ENCODE measurements at regions not wholly inside any gene's neighbourhood (a gene's known extent, or its start where the extent isn't known, plus 50 kb on each side); places are given as distances from the start of the nearest gene placed in this dataset.

DNA sequence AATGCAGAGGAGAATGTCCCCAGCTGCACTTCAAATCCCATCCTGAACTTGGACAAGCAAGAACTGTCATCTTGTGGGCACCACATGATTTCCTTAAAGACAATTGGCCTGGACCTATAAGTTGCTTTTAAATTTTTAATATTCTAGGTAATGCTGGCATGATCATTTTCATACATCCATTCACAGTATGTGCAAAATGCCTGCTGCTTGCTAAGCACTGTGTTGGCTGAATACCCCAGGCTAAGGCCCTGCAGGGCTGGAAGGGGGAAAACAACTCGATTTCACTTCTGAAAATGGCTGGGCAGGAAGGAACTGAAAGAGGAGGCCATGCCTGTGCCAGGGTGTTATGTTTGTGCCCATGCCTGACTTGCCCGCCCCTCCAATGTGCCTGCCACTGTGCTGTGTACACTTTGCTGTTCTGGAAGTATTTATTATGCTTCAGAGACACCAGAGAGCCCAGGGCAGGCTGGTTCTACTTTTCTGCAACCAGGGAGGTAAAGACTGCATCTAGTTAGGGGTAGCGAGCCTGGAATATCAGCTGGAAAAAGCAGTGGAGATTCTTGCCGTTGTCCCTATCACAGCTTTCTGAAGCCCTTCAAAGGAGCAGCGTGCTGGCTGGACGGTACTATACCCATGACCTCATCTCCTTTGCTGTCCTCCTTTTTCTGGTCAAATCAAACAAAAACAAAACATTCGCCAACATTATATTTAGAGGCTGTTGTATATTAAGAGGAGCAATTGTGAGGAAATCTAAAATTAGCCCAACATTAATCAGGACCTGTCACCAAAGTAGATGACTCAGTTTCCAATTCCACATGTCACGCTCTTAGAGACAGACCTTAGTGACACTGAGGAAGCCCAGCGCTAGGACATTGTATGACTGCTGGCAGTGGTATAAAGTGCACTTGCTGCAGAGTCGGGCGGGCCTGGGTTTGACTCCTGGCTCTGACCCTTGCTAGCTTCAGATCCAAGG lies 158.1 kb downstream of the DDX1 start:
- ATAC-seq (no peak), DNase-seq (no peak)
- no peaks in the 10 kb centered on the region for H3K9me3 Mint-ChIP-seq
- H3K27me3 Mint-ChIP-seq = peaks cover 26% of the 10 kb centered on the region
- no peaks in the 10 kb centered on the region for H3K4me1 Mint-ChIP-seq
- no peak overlapping the region for H3K4me3 Mint-ChIP-seq
- no peak overlapping the region for H3K27ac Mint-ChIP-seq

GRCh38 chr2:15750433-15750814 lies 158.8 kb downstream of the DDX1 start:
- Mint-ChIP-seq H3K27ac (peak overlapping the region in 1 of 2 donors; percentile 23), H3K4me3 (no peak overlapping the region), H3K27me3 (peaks cover 19% of the 10 kb centered on the region), H3K9me3 (no peaks in the 10 kb centered on the region), H3K4me1 (no peaks in the 10 kb centered on the region)
- ATAC-seq = no peak
- no peak for DNase-seq

DNA sequence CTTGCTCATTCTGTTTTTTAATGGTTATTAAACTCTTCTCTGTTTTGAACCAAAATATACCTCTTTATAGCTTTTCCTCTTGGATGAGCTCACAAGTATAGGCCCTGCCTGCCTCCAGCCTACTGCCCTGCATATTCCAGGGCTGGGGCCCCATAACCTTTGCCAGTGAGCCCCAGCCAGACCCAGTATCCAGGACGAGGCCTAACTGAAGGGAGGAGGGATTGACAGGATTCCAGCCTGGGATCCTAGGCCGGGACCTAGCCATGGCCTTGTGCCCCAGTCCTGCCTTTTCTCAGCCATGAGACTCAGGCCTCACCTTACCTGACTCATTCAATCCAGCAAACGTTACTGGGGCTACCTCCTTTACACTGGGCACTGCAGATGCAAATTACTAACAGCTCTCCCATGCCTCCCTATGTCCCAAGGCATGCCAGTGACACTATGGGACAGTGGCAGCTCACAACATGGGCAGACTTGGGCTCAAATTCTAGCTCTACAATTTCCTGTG lies 159.2 kb downstream of the DDX1 start:
- H3K4me3 Mint-ChIP-seq = no peak overlapping the region
- DNase-seq (no peak), ATAC-seq (no peak)
- no peaks in the 10 kb centered on the region for H3K4me1 Mint-ChIP-seq
- peaks cover 15% of the 10 kb centered on the region for H3K27me3 Mint-ChIP-seq
- no peaks in the 10 kb centered on the region for H3K9me3 Mint-ChIP-seq
- H3K27ac Mint-ChIP-seq = peak overlapping the region in 1 of 2 donors; percentile 23

- Mint-ChIP-seq H3K4me1 (no peaks in the 10 kb centered on the region), H3K9me3 (no peaks in the 10 kb centered on the region), H3K27ac (no peak overlapping the region), H3K4me3 (no peak overlapping the region), H3K27me3 (peaks cover 9% of the 10 kb centered on the region)
- ATAC-seq (no peak), DNase-seq (no peak)
Observed at GRCh38 chr2:15751477-15751876, 159.8 kb downstream of the DDX1 start.

DNA sequence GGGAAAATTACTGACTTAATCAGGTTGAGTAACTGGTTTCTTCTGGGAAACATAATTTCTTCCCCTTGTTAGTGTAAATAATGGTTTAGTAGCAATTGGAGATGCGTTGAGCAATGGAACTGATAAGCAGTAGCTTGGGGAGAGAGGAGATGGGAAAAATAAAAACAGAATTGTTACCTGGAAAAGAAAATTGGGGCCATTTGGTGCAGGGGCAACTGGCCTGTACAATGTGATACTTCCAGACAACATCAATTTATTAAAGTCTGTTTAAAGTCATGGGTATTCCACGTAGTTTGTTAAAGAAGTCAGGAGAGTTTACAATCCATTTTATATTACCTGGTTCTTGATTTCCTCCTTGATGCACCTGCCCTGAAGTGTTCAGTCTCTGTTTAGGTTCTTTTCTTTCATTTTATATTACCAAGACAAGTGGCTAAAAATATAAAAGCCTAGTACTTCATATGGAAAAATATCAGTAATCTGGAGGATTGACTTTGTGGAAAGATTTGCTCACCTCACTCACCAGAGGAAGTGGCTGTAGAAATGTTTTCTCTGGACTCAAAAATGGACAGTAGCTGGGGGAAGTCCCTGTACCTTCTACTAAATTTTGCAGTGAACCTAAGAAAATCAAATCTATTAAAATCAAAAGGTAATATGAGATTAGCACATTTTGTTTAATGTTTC lies 161.0 kb downstream of the DDX1 start:
- ATAC-seq (no peak), DNase-seq (no peak)
- H3K4me1 Mint-ChIP-seq = no peaks in the 10 kb centered on the region
- no peak overlapping the region for H3K4me3 Mint-ChIP-seq
- H3K27ac Mint-ChIP-seq = no peak overlapping the region
- H3K9me3 Mint-ChIP-seq = no peaks in the 10 kb centered on the region
- no peaks in the 10 kb centered on the region for H3K27me3 Mint-ChIP-seq

GRCh38 chr2:15753233-15753798 lies 161.6 kb downstream of the DDX1 start:
- H3K27ac Mint-ChIP-seq = no peak overlapping the region
- H3K4me1 Mint-ChIP-seq = no peaks in the 10 kb centered on the region
- no peak overlapping the region for H3K4me3 Mint-ChIP-seq
- H3K27me3 Mint-ChIP-seq = no peaks in the 10 kb centered on the region
- no peaks in the 10 kb centered on the region for H3K9me3 Mint-ChIP-seq
- DNase-seq (no peak), ATAC-seq (no peak)

GRCh38 chr2:15753811-15754702 lies 162.4 kb downstream of the DDX1 start:
- no peaks in the 10 kb centered on the region for H3K4me1 Mint-ChIP-seq
- ATAC-seq (no peak), DNase-seq (no peak)
- no peaks in the 10 kb centered on the region for H3K27me3 Mint-ChIP-seq
- H3K4me3 Mint-ChIP-seq = no peak overlapping the region
- H3K27ac Mint-ChIP-seq = no peak overlapping the region
- H3K9me3 Mint-ChIP-seq = no peaks in the 10 kb centered on the region

GRCh38 chr2:15754703-15755099 lies 163.0 kb downstream of the DDX1 start:
- Mint-ChIP-seq H3K4me3 (no peak overlapping the region), H3K27me3 (no peaks in the 10 kb centered on the region), H3K27ac (no peak overlapping the region), H3K9me3 (no peaks in the 10 kb centered on the region), H3K4me1 (no peaks in the 10 kb centered on the region)
- ATAC-seq = no peak
- DNase-seq = no peak

DNA sequence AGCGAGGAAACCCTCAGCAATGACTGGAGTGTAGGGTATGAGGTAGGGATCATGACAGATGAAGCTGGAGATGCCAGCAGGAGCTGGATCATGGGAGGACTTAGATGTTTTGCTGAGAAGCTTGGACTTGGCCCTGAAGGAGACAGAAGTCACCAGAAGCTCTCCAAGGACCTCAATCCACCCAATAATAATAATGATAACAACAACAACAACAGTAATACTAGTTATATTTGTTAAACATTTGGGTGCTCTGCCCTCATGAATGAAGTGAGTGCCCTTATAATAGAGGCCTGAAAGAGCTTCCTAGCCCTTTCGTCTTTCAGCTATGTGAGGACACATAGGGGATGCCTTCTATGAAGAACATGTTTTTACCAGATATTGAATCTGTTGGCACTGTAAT lies 163.9 kb downstream of the DDX1 start:
- Mint-ChIP-seq H3K4me1 (no peaks in the 10 kb centered on the region), H3K27me3 (no peaks in the 10 kb centered on the region), H3K27ac (no peak overlapping the region), H3K9me3 (no peaks in the 10 kb centered on the region), H3K4me3 (no peak overlapping the region)
- no peak for ATAC-seq
- no peak for DNase-seq

GRCh38 chr2:15756011-15756550 lies 164.4 kb downstream of the DDX1 start:
- H3K9me3 Mint-ChIP-seq = no peaks in the 10 kb centered on the region
- DNase-seq (no peak), ATAC-seq (no peak)
- H3K4me1 Mint-ChIP-seq = no peaks in the 10 kb centered on the region
- H3K27ac Mint-ChIP-seq = no peak overlapping the region
- no peaks in the 10 kb centered on the region for H3K27me3 Mint-ChIP-seq
- no peak overlapping the region for H3K4me3 Mint-ChIP-seq

GRCh38 chr2:15756882-15757819 lies 165.5 kb downstream of the DDX1 start:
- no peak for ATAC-seq
- no peak overlapping the region for H3K4me3 Mint-ChIP-seq
- DNase-seq = no peak
- no peaks in the 10 kb centered on the region for H3K27me3 Mint-ChIP-seq
- H3K4me1 Mint-ChIP-seq = no peaks in the 10 kb centered on the region
- H3K27ac Mint-ChIP-seq = no peak overlapping the region
- no peaks in the 10 kb centered on the region for H3K9me3 Mint-ChIP-seq

GRCh38 chr2:15757820-15758586 lies 166.3 kb downstream of the DDX1 start:
- no peak overlapping the region for H3K4me3 Mint-ChIP-seq
- no peaks in the 10 kb centered on the region for H3K4me1 Mint-ChIP-seq
- ATAC-seq = no peak
- H3K9me3 Mint-ChIP-seq = no peaks in the 10 kb centered on the region
- no peaks in the 10 kb centered on the region for H3K27me3 Mint-ChIP-seq
- no peak overlapping the region for H3K27ac Mint-ChIP-seq
- DNase-seq = no peak

GRCh38 chr2:15758848-15759247 lies 167.2 kb downstream of the DDX1 start:
- DNase-seq (no peak), ATAC-seq (peak; percentile 10)
- Mint-ChIP-seq H3K4me1 (no peaks in the 10 kb centered on the region), H3K27ac (no peak overlapping the region), H3K27me3 (no peaks in the 10 kb centered on the region), H3K4me3 (no peak overlapping the region), H3K9me3 (no peaks in the 10 kb centered on the region)
